ENCODE measurements at regions not wholly inside any gene's neighbourhood (a gene's known extent, or its start where the extent isn't known, plus 50 kb on each side); places are given as distances from the start of the nearest gene placed in this dataset.

DNA sequence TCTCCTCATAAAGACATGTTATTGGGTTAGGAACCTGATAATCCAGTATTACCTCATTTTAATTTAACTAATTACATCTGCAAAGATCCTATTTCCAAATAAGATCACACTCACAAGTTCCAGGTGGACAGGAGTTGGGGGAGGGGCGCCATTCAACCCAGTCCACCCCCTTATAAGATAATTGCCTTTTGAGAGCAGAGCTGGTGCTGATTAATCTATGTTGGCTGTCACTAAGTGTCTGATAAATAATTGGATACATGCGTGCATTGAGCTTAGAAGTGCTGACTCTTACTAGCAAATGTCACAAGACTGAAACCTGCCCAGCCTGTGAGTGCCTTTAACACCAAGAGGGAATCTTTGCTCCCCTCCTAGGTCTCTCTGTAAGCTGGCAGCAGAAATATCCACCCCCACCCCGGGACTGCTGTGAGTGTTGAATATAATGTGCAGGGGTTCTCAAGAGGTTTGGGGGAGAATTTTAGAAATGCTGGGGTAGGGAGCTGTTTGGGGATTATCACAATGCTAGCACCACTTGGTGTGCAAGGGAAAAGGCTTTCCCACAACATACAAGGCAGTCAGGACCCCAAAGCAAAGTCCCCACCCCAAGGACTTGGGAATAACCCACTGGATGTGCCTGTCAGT lies 87.5 kb downstream of the ANKRD60 start:
- Histone ChIP-seq H3K79me2 (ENCODE audit: control insufficient read depth in 1 of 2, insufficient read depth in 2 of 2, low read length in 2 of 2) (no peaks in the 10 kb centered on the region), H3K4me2 (ENCODE audit: insufficient read depth in 1 of 2, low read depth in 2 of 2, low read length in 2 of 2) (no peak overlapping the region), H3K56ac (replicated peaks; ENCODE audit: insufficient read length, low read depth, low read length) (no peak overlapping the region), H2AK5ac (ENCODE audit: low read depth, low read length) (no peak overlapping the region), H3K4me1 (replicated peaks in 1 of 4; ENCODE audit: control insufficient read depth in 3 of 4, insufficient read depth in 4 of 4, low read length in 3 of 4) (no peaks in the 10 kb centered on the region; a peak in 1 of 7 replicates), H2BK5ac (ENCODE audit: low read depth, low read length) (no peak overlapping the region), H4K20me1 (replicated peaks in 1 of 2; ENCODE audit: control insufficient read depth in 1 of 2, insufficient read depth in 2 of 2, low read length in 2 of 2) (no peaks in the 10 kb centered on the region), H3K4ac (replicated peaks; ENCODE audit: insufficient read length, low read depth, low read length) (no peak overlapping the region), H2BK12ac (ENCODE audit: low read depth, low read length) (no peak overlapping the region), H3K23me2 (ENCODE audit: low read depth, low read length) (no peaks in the 10 kb centered on the region; the same call in 1 of the 2 replicates), H3K4me3 (ENCODE audit: extremely low read depth in 1 of 4, insufficient read depth in 2 of 4, low read depth in 3 of 4, low read length in 4 of 4) (no peak overlapping the region), H3K14ac (ENCODE audit: insufficient read length) (no peak overlapping the region), H3K18ac (ENCODE audit: extremely low read depth, low read length) (no peak overlapping the region), H3K23ac (ENCODE audit: insufficient read length) (no peak overlapping the region), H4K91ac (replicated peaks; ENCODE audit: insufficient read length, low read length) (no peak overlapping the region), H3K36me3 (ENCODE audit: control insufficient read depth in 2 of 4, insufficient read depth in 4 of 4, low read length in 3 of 4) (no peaks in the 10 kb centered on the region), H2BK20ac (ENCODE audit: low read length) (no peak overlapping the region), H3K9me3 (ENCODE audit: insufficient read depth in 2 of 2, low read depth in 1 of 2, low read length in 1 of 2) (no peaks in the 10 kb centered on the region), H3K27me3 (replicated peaks in 1 of 4; ENCODE audit: control insufficient read depth in 3 of 4, extremely low read depth in 1 of 4, insufficient read depth in 3 of 4, low read length in 3 of 4) (no peaks in the 10 kb centered on the region; a peak in 2 of 7 replicates), H4K5ac (ENCODE audit: insufficient read length, low read depth, low read length) (no peak overlapping the region), H3K9ac (replicated peaks in 1 of 4; ENCODE audit: extremely low read depth in 1 of 4, low read depth in 3 of 4, low read length in 3 of 4) (no peak overlapping the region), H3K79me1 (ENCODE audit: low read depth, low read length) (no peaks in the 10 kb centered on the region), H4K8ac (ENCODE audit: extremely low read depth, insufficient read depth, low read length) (no peak overlapping the region), H2BK120ac (replicated peaks; ENCODE audit: low read depth, low read length) (no peak overlapping the region), H3K27ac (ENCODE audit: low read depth, low read length) (no peak overlapping the region), H2AFZ (ENCODE audit: low read length) (no peak overlapping the region), H2BK15ac (ENCODE audit: low read length) (no peak overlapping the region)
- FAIRE-seq: no peak
- ChIA-PET CTCF (ENCODE audit: partially characterized antibody) (interaction anchor here (1.1 to 1.5 kb wide), 2 partner anchors 14 to 54 kb away, joined by 4 to 5 read pairs; no protein-coding TSS in a partner anchor), POLR2A (ENCODE audit: partially characterized antibody) (no interaction called here)
- no peak for DNase-seq (ENCODE audit: low read depth in 1 of 2, low spot score in 2 of 2)
- no peak for TF ChIP-seq PHF8 (conservative IDR thresholded peaks at IDR 0.05; ENCODE audit: low read depth, low read length)
- no peak for TF ChIP-seq KDM1A (IDR thresholded peaks at IDR 0.05; ENCODE audit: borderline replicate concordance, low read length)
- no peak for TF ChIP-seq FOSL1 (IDR thresholded peaks at IDR 0.05; ENCODE audit: insufficient read depth, low read depth, low read length)
- TF ChIP-seq BRCA1 (IDR thresholded peaks at IDR 0.05; ENCODE audit: low read depth, low read length): no peak
- no peak for TF ChIP-seq TCF12 (IDR thresholded peaks at IDR 0.05; ENCODE audit: low read depth, low read length)
- TF ChIP-seq SIX5 (IDR thresholded peaks at IDR 0.05; ENCODE audit: low read depth, low read length): no peak
- 90% methylated on average over 3 of the region's 3 CpGs; no CpG with 5 or more reads in 1 of the 2 experiments for WGBS, 2 experiments (ENCODE audit: extremely low coverage in 1 of 2, insufficient coverage in 1 of 2, insufficient read length in 1 of 2, insufficient replicate concordance in 2 of 2, low coverage in 1 of 2, low lambda C conversion rate in 2 of 2, missing lambda C conversion rate in 1 of 2)

Measured in H1 (cell line).